ENCODE measurements at regions not wholly inside any gene's neighbourhood (a gene's known extent, or its start where the extent isn't known, plus 50 kb on each side); places are given as distances from the start of the nearest gene placed in this dataset.

- TF ChIP-seq, protein P1, sequence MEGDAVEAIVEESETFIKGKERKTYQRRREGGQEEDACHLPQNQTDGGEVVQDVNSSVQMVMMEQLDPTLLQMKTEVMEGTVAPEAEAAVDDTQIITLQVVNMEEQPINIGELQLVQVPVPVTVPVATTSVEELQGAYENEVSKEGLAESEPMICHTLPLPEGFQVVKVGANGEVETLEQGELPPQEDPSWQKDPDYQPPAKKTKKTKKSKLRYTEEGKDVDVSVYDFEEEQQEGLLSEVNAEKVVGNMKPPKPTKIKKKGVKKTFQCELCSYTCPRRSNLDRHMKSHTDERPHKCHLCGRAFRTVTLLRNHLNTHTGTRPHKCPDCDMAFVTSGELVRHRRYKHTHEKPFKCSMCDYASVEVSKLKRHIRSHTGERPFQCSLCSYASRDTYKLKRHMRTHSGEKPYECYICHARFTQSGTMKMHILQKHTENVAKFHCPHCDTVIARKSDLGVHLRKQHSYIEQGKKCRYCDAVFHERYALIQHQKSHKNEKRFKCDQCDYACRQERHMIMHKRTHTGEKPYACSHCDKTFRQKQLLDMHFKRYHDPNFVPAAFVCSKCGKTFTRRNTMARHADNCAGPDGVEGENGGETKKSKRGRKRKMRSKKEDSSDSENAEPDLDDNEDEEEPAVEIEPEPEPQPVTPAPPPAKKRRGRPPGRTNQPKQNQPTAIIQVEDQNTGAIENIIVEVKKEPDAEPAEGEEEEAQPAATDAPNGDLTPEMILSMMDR (optimal IDR thresholded peaks at IDR 0.05 in 1 of 3, IDR thresholded peaks at IDR 0.05 in 1 of 3, conservative IDR thresholded peaks at IDR 0.05 in 1 of 3; ENCODE audit: extremely low read depth in 1 of 3, insufficient read depth in 2 of 3, low read length in 3 of 3): no peak
- TF ChIP-seq EZH2 (IDR thresholded peaks at IDR 0.05; ENCODE audit: low read length): no peak
These were observed 103.2 kb upstream of the CD93 start for GRCh38 chr20:23189341-23189740.

Measured in keratinocyte (primary cell).